Progenitor cell of endocrine pancreas (in vitro differentiated cells): ENCODE measurements at regions not wholly inside any gene's neighbourhood (a gene's known extent, or its start where the extent isn't known, plus 50 kb on each side); places are given as distances from the start of the nearest gene placed in this dataset.

Source experiments
- DNase-seq: peaks from one replicate; pipeline ENCODE4 v3.0.0; 2021; ENCODE audit warnings: low spot score; ENCODE audit not compliant: unreplicated experiment
- H3K27ac Mint-ChIP-seq: 2 replicates; pipeline ENCODE4 v1.8.0; 2021; ENCODE audit warnings: mild to moderate bottlenecking, moderate library complexity, mixed read lengths
- H3K27me3 Mint-ChIP-seq: 2 replicates; pipeline ENCODE4 v1.8.0; 2021; ENCODE audit warnings: mixed read lengths
- H3K36me3 Mint-ChIP-seq: 2 replicates; pipeline ENCODE4 v1.8.0; 2022; ENCODE audit warnings: mixed read lengths; ENCODE audit not compliant: insufficient read depth
- H3K4me1 Mint-ChIP-seq: 2 replicates; pipeline ENCODE4 v1.8.0; 2021; ENCODE audit warnings: low read depth, mixed read lengths
- H3K4me3 Mint-ChIP-seq: 2 replicates; pipeline ENCODE4 v1.8.0; 2021; ENCODE audit warnings: low read depth, mild to moderate bottlenecking, moderate library complexity, mixed read lengths
- H3K9me3 Mint-ChIP-seq: 2 replicates; pipeline ENCODE4 v1.8.0; 2021; ENCODE audit warnings: low read depth, mixed read lengths
- TF ChIP-seq, protein P1 (sequence below): fragments of 200-600 bp; sonication (generic); IDR thresholded peaks from one replicate; pipeline ENCODE4 v1.5.0; 2021; ENCODE audit warnings: antibody characterized with exemption, mild to moderate bottlenecking; ENCODE audit not compliant: unreplicated experiment

DNA sequence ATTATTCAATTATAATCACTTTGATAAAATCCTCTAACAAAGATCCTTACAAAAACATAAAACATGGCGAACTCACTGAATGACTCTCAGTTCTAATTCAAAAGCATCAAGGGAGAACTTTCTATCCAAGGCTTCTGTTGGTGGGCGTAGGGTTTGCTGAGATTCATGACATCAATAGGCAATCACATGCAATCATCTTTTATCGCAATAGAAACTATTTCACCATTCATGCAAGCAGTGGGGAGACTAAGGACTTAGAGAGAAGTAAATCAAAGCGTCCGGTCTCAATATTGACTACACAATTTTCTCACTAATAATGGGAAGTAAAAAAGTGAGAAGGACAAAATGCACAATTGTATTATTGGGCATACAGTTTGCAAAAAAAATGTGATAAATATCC lies 168.7 kb downstream of the SCG2 start:
- Mint-ChIP-seq H3K27ac (no peak overlapping the region), H3K4me1 (no peaks in the 10 kb centered on the region), H3K4me3 (no peak overlapping the region), H3K27me3 (peaks cover 6% of the 10 kb centered on the region), H3K36me3 (no peaks in the 10 kb centered on the region), H3K9me3 (peaks cover 1% of the 10 kb centered on the region)
- no peak for DNase-seq
- TF ChIP-seq, protein P1, sequence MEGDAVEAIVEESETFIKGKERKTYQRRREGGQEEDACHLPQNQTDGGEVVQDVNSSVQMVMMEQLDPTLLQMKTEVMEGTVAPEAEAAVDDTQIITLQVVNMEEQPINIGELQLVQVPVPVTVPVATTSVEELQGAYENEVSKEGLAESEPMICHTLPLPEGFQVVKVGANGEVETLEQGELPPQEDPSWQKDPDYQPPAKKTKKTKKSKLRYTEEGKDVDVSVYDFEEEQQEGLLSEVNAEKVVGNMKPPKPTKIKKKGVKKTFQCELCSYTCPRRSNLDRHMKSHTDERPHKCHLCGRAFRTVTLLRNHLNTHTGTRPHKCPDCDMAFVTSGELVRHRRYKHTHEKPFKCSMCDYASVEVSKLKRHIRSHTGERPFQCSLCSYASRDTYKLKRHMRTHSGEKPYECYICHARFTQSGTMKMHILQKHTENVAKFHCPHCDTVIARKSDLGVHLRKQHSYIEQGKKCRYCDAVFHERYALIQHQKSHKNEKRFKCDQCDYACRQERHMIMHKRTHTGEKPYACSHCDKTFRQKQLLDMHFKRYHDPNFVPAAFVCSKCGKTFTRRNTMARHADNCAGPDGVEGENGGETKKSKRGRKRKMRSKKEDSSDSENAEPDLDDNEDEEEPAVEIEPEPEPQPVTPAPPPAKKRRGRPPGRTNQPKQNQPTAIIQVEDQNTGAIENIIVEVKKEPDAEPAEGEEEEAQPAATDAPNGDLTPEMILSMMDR: no peak

DNA sequence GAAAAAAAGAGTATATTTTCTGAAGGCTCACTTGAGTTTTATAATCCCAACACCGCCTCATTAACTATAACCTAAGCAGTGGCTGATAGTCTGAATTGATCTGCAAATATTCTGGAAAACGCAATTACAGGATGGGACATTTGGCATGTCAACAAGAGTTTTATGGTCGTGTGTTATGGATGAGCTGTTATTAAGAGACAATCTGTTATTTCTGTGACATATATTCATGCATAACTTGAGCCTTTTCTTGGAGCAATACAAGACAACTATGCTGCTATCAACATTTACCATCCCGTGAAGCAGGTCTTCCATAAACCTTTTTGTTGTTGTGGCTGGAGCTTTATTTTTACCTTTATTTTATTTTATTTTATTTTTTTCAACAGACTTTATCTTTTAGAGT lies 164.4 kb downstream of the SCG2 start:
- H3K27ac Mint-ChIP-seq: no peak overlapping the region
- no peaks in the 10 kb centered on the region for H3K36me3 Mint-ChIP-seq
- DNase-seq: no peak
- H3K9me3 Mint-ChIP-seq: no peaks in the 10 kb centered on the region
- H3K4me3 Mint-ChIP-seq: no peak overlapping the region
- peaks cover 10% of the 10 kb centered on the region for H3K27me3 Mint-ChIP-seq
- no peaks in the 10 kb centered on the region for H3K4me1 Mint-ChIP-seq
- TF ChIP-seq, protein P1: no peak

DNA sequence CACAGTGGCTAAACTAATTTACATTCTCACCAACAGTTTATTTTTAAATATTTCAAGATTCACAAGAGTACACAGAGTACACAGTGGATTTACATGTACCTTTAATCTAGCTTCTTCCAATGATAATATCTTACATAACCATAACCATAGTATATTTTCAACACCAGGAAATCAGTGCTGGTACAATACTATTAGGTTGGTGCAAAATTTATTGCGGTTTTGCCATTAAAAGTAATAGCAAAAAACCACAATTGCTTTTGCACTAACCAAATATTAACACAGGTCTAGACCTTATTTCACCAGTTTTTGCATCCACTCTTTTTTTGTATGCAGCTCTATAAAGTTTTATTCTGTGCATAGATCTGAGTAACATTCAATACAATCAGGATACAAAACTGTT lies 163.0 kb downstream of the SCG2 start:
- Mint-ChIP-seq H3K4me1 (no peaks in the 10 kb centered on the region), H3K4me3 (no peak overlapping the region), H3K27ac (no peak overlapping the region), H3K9me3 (no peaks in the 10 kb centered on the region), H3K27me3 (peaks cover 12% of the 10 kb centered on the region), H3K36me3 (no peaks in the 10 kb centered on the region)
- no peak for DNase-seq
- TF ChIP-seq, protein P1: no peak

DNA sequence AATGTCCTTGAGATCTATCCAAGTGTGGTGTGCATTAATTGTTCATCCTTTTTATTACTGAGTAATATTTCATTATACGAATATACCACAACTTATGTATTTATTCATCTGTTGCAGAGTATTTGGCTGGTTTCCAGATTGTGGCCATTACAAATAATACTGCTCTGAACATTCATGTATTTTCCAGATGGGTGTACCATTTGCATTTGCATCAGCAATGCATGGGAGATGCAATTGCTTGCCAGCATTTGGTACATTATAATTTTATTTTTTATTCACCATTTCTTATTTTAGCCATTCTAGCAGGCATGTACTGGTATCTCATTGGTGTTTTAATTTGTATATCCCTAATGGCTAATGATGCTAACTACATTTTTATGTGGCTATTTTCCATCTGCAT lies 162.4 kb downstream of the SCG2 start:
- Mint-ChIP-seq H3K9me3 (no peaks in the 10 kb centered on the region), H3K4me1 (no peaks in the 10 kb centered on the region), H3K27ac (no peak overlapping the region), H3K27me3 (peaks cover 14% of the 10 kb centered on the region), H3K36me3 (no peaks in the 10 kb centered on the region), H3K4me3 (no peak overlapping the region)
- TF ChIP-seq, protein P1: no peak
- DNase-seq: no peak

DNA sequence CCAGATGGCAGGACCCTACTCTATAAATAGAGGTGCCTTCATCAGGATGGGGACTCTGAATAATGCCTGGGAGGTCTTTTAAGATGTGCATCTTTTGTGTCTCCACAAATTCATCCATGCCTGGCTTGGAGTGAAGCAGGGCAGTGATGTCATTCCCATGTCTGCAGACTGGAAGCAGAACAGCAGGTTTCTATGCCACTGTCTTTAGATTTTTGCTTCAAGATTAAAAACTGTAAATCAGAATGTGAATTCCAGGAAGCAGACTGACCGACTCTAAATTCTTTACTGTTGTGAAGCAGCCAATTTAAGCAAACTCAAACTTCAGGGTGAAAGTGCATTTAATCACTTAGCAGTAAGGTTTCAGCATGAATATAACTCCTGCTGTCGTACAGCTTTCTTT lies 159.3 kb downstream of the SCG2 start:
- TF ChIP-seq, protein P1: no peak
- no peak for DNase-seq
- Mint-ChIP-seq H3K9me3 (peaks cover 3% of the 10 kb centered on the region), H3K36me3 (no peaks in the 10 kb centered on the region), H3K4me1 (no peaks in the 10 kb centered on the region), H3K4me3 (no peak overlapping the region), H3K27me3 (peaks cover 8% of the 10 kb centered on the region), H3K27ac (no peak overlapping the region)
